OCI-LY7 (cell line): ENCODE measurements at regions not wholly inside any gene's neighbourhood (a gene's known extent, or its start where the extent isn't known, plus 50 kb on each side); places are given as distances from the start of the nearest gene placed in this dataset.

Experiments used
- CTCF ChIP-seq: fragments of 200-600 bp; sonication (generic); conservative IDR thresholded peaks from 2 replicates; pipeline ENCODE4 v1.5.1; 2014; ENCODE audit warnings: mild to moderate bottlenecking, antibody characterized with exemption, low read length, moderate library complexity, mixed read lengths
- EZH2phosphoT487 ChIP-seq: fragments of 200-600 bp; sonication (generic); IDR thresholded peaks from 2 replicates; pipeline ENCODE4 v1.6.1; 2018; ENCODE audit warnings: low read depth, borderline replicate concordance, mild to moderate bottlenecking, mixed run types, antibody characterized with exemption, low read length, moderate library complexity, mixed read lengths

- TF ChIP-seq CTCF (no peak), EZH2phosphoT487 (no peak)
Observed at GRCh38 chr3:82259994-82260393, 498.5 kb upstream of the GBE1 start.
